Ureter (tissue), 1 donor: ENCODE measurements at regions not wholly inside any gene's neighbourhood (a gene's known extent, or its start where the extent isn't known, plus 50 kb on each side); places are given as distances from the start of the nearest gene placed in this dataset.

Source experiments
- DNase-seq: peaks from one replicate; pipeline ENCODE4 v3.0.0-alpha.2; 2020; ENCODE audit warnings: low spot score
- donor health status: DM: yes; HTN: yes; CAD: no.

DNA sequence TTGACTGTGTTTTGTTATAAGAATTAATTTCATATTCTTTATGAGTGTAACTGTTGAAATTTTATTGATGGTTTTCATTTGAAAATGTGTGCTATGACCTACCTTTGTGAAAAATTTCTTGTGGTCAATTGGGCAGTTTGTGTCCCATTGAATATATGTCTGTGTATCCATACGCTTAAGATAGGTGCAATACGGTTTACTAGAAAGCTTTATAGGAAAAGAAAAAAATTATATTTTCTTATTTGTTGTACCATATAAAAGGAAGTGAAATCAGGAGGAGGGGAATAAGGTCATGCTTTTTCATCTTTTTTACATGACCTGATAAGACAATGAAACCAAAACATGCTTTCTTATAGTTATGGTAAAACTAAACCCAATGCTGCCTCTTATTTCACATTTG is 807.7 kb downstream of the USP25 start:
- DNase-seq = no peak

DNA sequence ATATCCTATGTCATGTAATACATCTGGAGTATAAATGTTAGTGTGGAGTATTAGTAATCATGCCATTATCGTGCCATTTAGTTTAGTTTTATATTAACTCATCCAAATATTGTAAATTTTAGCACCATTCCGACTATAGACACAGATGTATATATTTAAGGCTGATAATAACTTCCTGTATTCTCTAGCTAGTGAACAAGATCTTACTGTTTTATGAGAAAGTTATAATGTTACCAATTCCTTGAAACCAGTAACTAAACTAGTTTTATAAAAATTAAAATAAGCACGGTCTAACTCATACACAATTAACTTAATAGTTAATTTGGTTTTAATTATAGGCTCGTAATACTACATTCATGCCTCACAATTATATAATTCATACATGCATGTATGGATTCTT is 808.6 kb downstream of the USP25 start:
- DNase-seq = no peak

DNA sequence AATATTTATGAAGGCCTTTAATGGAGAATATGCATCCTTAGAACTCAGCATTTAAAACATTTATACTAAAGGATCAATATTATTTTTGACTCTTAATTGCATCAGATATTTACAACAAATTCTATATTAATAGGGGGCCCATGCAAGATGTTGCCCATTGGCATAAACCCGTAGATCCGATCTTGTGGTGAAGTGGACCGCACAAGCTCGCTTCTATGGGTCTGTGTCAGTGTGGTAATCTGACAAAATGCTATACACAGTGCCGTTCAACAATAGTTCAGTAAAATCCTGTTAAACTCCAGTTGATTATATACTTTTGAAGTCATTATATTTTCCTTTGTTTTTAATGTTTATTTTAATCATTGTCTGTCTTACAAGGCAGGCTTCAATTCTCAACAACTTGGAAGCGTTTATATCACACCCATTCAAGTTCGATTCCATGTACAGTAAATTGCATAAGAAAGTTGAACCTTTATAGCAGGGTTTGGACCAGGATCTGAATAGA is 809.2 kb downstream of the USP25 start:
- DNase-seq = no peak

DNA sequence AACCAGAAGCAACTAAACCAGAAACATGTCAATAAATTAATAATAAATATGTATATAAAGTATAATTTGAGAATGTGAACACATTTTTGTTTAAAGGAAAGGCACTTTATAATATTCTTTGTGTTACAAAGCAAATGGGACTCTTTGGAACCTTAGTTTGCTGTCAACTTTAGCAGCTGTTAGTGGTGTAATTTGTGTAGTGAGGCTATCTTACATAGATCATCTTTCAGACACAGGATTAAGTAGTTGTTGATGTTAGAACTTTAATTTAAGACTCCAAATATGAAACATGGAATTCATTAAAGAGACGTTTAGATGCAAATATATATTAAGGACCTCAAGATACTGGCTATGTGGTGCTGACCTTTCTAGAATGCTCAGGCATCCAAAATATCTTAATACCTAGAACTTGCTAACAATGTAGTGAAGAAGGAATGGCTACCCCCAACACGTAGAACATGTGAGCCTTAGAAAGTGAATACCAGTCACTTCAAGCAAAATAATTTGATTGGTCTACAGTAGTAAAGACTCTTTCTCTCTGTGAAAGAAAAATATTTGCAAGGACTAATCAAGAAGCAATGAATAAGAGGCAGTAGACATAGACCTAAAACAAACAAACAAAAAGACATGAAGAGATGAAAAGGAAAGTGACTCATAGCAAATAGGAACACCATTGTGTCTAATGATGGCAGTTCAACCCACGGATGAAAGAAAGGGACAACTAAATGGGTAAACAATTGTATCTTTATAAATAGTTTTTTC is 811.4 kb downstream of the USP25 start:
- DNase-seq = no peak

DNA sequence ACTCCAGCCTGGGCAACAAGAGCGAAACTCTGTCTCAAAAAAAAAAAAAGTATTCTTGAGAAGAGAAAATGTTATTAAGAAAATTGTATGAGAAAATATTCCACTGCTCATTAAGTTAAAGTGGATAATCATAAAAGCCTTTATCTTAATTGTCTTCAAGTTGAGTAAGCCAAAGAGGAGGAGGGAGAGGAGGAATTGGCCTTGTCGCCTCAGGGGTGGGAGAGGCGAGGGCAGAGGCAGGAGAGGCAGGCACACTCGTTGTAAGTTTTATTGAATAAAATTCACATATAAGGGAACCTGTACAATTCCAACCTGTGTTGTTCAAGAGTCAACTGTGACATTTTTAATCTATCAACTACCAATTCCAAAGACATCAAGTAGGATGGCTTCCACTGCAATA is 820.3 kb downstream of the USP25 start:
- DNase-seq = no peak

DNA sequence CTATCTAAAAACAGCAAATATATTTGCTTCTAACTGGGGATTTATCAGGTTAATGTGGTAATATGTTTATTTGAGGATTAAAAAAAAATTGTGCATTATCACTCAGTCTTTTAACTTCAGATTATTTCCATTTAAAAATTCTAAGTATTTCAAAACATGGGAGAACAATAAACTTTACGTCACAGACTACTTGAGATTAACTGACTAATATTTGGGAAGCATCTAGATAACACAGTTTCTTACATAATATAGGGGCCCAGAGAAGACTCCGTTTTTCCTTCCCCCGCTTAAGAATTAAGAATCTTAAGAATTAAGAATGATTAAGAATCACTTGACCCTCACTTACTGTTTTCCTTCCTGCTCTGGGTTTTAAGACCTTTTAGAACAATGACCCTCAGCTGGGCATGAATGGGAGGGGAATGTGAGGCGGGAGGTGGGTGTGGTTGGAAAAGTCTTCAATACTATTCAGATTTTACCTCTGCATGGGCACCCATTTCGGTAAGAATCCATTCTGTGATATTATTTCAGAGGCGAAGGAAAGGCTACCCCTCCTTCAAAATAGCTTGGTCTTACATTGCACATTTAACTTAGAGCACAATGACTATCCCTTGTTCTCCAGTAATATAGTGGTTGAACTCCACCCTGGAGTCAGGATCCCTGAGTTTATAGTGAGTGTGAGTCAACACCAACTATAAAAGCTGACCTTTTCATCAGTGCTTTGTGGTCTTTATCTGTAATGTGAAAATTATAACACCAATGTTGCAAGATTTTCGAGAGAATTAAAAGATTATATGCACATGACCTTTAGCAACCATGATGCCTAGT is 821.3 kb downstream of the USP25 start:
- DNase-seq = no peak

DNA sequence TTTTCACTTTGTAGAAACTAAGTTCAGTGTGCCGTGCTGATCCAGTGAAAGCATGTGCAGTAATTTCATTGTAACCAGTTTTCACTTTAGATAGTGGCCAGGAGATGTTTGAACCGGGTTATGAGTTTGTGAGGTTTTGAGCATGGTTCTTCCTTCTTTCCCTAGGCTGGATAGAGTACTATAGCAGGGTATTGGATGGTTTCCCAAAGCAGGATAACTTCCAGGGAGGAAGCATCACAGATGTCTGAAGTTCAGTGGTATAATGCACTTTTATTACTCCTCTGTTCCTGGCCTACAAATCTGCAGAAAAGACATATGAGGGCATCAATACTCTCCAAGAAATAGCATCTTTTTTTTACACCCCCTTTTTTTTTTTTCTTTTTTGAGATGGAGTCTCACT is 823.1 kb downstream of the USP25 start:
- DNase-seq = no peak

DNA sequence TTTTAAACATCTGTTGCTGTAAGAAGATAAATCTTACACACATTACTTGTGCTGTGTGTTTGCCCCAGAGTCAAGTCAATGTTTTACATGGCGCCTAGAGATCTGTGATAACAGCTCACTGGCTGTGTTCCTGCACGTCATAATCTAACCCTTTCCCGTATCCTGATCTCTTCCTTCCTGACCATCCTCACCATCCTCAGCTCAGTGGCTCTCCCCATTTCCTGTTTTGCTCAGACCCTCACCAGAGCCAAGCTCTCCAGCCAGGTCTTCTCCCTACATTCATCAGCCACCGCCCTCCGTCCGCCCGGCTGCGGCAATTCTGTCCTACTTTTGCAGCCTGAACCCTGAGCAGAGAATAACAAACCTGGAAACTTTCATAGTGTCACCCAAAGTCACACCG is 824.7 kb downstream of the USP25 start:
- DNase-seq = no peak

DNA sequence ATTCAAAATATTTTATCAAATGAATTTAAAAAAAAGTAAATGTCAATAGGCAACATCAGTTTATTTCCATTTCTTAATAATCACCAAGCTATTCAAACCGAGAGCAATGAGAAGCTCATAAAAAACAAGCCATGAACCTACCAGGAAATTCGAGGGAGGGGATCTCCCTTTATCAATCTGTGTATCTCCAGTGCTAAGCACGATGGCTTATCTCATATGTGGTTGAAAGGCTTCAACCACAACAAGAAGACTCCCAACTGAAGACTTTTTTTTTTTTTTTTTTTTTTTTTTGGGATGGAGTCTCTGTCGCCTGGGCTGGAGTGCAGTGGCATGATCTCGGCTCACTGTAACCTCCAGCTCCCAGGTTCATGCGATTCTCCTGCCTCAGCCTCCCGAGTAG is 833.3 kb downstream of the USP25 start:
- no peak for DNase-seq

DNA sequence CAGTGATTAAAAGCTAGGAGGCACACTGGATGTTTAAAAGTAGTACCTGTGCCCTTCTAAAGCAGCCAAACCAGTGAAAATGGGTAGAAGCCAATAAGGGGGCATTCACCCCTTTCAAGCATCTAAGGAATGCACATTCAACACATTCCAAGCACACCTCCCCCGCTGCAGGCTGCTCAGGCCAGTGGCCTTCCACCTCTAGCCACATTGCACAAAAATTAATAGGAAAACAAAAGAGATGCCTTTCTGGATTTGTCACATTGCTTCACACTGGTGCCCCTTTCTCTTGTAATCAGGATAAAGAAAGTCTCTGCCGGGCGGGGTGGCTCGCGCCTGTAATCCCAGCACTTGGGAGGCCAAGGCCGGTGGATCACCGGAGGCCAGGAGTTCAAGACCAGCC is 834.0 kb downstream of the USP25 start:
- DNase-seq = no peak

DNA sequence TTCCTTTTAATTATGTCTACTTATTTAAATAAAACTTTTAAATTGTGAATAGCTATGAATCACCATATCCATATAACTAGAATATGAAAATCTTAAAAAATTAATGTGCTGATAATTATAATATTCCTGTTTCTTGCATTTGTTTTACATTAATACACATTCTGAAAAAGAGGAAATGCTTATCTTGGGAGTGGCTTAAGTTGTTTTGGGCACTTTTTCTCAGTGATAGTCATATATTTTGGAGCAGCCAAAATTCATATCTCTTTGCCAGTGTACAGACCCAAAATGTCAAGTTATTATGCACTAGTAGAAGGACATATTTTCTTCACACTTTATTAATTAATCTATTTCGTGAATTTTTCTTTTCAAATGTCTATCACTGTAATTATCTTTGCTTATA is 838.5 kb downstream of the USP25 start:
- DNase-seq = no peak

DNA sequence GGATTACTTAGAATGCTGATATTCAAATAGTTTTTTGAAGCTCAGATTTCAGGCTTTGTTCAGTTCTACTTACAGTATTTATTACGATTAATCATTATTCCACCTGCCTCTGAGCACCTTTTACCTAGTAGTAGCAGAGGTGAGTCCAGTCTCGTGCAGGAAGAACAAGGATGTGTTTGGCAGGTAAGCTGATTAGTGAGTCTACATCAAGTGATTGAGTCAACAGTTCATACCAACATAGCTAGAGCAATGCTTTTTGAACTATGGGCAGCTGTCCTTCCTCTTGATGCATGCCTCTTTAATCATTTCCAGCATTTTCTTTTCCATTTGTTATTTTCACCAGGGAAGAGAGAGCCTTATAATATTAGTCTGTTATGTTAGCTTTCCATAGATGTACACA is 838.9 kb downstream of the USP25 start:
- DNase-seq = no peak

DNA sequence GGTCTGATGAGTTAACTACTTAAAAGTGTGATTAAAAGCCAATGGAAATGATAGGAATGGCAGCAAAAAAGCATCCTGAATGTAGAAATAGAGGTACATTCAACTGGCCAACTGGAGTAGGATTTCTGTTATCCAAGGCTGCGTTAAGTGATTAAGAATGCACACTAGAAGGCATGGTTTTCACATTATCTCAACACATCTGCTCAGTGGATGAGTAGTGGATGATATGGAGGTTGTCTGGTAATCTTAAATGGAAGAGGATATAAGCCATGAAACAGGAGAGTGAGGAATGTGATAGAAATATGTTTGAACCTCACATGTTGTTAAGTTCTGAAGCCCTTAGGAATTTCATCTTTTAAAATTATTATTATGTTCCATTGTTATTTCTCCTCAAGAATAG is 839.9 kb downstream of the USP25 start:
- DNase-seq = no peak

DNA sequence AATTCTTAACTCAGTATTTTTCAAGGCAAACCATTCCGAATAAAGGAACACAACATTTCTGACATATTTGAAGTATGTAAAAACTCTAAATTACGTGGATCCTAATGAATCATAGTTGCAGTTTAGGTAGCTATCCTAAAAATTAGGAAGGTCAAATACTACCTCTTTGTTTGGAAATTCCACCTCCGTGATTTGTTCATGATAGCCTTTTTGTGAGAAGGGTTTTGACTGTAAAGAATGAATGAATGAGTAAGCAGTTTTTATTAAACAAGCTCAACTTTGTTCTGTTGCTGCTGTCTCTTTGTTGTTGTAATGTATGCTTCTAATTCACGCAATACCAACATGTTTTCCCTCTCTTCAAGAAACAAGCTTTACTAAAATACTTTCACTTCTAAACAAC is 840.4 kb downstream of the USP25 start:
- no peak for DNase-seq

DNA sequence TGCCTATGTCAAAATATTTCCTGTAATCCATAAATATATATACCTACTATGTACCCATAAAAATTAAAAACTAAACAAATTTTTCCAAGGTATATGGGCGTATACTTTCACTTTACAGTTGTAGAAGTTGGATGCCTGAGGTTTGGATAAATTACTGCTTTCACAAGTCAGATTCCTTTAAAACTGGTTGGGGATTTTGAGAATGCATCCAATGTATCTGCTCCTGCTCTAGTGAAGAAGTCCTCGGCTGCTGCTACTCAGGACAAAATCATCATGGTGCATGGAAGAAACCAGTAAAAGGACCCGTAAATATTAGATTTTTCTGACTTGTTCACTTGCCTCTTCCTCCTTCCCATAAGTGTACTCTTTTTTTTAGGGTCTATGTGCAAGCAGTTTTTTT is 841.1 kb downstream of the USP25 start:
- DNase-seq = no peak

DNA sequence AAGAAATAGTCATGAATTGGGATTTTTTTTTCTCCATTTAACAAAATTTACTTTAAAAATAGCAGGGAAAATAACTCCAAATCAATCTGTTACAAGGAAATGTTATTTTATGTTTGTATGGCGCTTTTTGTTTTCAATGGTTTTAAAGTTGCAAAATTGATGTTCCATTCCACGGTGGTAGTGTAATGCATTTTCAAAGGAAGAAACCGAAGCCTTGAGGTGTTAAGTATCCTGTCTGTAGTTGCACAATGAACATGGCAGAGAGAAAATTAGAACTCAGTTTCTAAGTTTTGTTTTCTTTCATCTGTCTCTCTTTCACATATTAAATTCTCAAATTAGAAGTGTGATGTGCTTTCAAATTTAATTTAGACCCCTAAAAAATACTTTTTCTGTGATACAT is 841.8 kb downstream of the USP25 start:
- DNase-seq = no peak

DNA sequence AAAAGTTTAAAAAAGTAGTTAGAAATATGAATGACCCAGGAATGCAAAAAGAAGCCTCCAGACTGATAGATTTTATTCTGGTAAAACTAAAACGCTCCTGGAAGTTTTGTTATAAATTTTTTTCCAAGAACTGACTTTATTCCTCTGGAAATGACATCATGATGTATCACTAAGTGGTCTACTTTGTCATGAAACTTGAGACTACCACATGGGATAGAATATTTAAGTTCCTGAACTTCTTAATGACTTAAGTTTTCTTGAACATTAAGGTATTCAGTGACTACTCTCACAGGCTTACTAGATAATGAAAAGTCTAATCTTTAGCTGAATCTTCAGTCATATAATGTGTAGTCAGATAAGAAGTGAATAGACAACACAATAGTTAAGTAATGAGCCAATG is 842.2 kb downstream of the USP25 start:
- no peak for DNase-seq

DNA sequence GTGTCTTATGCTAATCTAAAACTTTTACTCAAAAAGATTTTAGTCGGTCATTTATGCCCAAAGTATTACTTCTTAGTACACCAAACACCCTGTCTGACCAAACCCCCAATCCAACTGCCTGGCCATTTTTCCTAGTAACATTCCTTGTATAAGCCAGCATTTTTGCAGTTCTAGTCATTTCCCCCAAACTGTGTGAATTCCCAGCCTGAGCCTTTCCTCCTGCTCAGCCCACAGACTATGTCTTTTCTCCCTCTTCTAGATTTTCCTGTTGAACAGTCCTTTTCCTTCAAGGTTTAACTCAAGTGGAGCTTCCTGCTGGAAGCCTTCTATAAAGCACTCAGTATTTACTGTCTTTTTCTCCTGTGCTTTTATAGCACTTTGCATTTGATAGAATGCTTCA is 843.8 kb downstream of the USP25 start:
- no peak for DNase-seq

DNA sequence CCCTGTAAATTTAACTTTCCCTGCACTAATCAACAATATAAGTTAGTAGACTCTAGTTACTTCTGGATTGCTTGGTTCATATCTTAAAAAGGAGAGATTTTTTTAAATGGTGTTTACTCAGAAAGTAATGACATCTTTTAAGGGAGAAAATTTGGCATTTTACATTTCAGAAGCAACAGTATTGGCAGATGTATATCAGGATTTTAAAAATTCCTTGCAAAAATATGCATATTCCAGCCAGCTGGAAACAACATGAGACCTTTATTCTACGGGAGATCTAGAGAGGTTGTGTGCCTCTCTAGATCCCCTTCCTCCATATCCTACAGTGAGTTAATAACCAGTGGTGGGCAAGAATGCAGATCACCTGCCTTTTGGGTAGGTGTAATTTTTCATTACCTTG is 848.2 kb downstream of the USP25 start:
- no peak for DNase-seq

DNA sequence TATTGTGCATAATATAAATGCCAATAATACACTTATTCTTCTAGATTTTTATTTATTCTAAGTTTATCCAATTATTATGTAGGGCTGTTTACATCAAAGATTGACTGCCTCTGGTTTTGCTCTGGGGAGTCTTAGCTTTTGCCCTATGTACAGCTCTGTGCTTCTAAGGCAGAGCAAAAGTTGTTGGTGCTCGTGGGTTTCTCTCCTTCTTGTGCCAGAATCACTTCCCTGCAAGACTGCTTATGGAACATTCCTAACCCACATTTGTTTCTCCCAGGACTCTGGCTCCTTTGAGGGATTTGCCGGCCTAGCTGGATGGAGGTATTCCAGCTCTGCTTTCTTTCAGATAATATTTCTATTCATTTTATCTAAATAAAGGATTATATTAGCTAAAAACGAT is 849.1 kb downstream of the USP25 start:
- no peak for DNase-seq

DNA sequence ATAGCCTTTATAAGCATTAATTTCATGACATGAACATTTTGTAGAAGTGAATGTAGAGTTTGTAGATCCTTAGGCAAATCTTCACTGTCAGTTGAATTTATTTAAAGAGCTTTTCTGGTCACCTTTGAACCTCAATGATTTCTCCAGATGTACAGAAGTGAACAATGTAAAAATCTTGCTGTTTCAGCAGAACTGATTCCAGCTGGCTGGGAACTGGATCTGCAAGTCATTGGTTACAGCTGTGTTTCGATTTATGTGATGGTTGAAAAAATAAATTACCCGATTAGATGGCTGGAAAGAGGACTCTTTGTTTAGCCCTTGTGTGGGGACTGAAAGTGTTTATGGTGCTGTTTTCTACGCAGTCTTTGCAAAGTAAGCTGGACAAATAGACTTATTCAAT is 849.8 kb downstream of the USP25 start:
- DNase-seq = no peak

DNA sequence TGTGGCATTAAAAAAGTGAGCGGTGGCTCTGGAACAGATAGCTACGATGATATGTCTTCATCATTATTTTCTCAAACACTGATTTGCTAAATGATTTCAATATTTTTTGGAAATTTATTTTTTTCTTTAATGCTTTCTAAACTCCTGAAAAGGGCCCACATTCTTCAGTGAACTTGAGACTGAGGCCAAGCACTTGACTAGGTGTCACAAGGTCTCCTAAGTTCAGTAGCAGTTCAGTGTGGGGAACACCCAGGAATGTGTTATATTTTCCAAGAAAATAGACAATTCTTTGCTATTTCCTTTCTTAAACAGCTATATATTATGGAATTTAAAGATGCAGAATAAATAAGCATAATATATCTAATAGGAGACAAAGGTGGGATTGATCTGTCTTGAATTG is 850.9 kb downstream of the USP25 start:
- DNase-seq = no peak

DNA sequence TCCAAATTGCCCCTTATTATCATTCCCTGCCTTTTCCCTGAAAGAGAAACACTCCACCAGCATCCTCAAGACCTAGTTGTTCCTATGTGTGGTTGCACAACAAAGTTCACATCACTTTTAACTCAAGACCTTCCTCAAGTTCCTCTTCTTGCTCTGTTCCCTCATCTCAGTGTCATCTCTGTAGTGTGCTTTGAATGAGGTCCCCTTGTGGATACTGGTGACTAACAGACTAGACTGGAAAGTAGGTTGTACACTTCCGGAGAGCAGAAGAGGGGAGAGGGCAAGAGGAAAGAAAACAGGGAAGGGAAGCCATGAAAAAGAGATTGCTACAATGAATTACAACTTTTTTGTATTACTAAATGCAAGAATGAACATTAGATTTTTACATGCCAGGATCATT is 853.8 kb downstream of the USP25 start:
- DNase-seq = no peak
